NB4 (cell line): ENCODE measurements at regions not wholly inside any gene's neighbourhood (a gene's known extent, or its start where the extent isn't known, plus 50 kb on each side); places are given as distances from the start of the nearest gene placed in this dataset.

Experiments
- CTCF ChIP-seq: IDR thresholded peaks from one replicate; pipeline ENCODE4 v1.5.1; 2012; ENCODE audit warnings: low read depth, low read length
- POLR2A ChIP-seq: IDR thresholded peaks from 2 replicates; pipeline ENCODE4 v1.6.1; 2011; ENCODE audit warnings: mild to moderate bottlenecking; ENCODE audit not compliant: insufficient read length; ENCODE audit errors: extremely low read depth

GRCh38 chr9:97769208-97769607 lies 72.1 kb upstream of the XPA start:
- TF ChIP-seq CTCF (no peak), POLR2A (no peak)
